Neural cell (in vitro differentiated cells): ENCODE measurements at regions not wholly inside any gene's neighbourhood (a gene's known extent, or its start where the extent isn't known, plus 50 kb on each side); places are given as distances from the start of the nearest gene placed in this dataset.
"Not testable (repeated sequence)": the region's sequence is repeated elsewhere in the genome, so short reads cannot be mapped to it uniquely, and the experiment has no call there.

Experiments used
- CTCF ChIP-seq: fragments of 450-650 bp; IDR thresholded peaks from 2 replicates; pipeline ENCODE4 v1.5.1; 2014; ENCODE audit warnings: antibody characterized with exemption, mild to moderate bottlenecking, moderate library complexity; ENCODE audit not compliant: poor library complexity, severe bottlenecking
- POLR2AphosphoS5 ChIP-seq: IDR thresholded peaks from 2 replicates; pipeline ENCODE4 v1.6.1; 2012
- RAD21 ChIP-seq: fragments of 450-650 bp; conservative IDR thresholded peaks from 2 replicates; pipeline ENCODE4 v1.6.1; 2014; ENCODE audit warnings: antibody characterized with exemption, mild to moderate bottlenecking, moderate library complexity
- REST ChIP-seq: IDR thresholded peaks from 2 replicates; pipeline ENCODE4 v1.6.1; 2012; ENCODE audit warnings: borderline replicate concordance
- TAF1 ChIP-seq: IDR thresholded peaks from 2 replicates; pipeline ENCODE4 v1.6.1; 2012; ENCODE audit warnings: low read depth

- not testable (repeated sequence) for TF ChIP-seq RAD21, CTCF, POLR2AphosphoS5, REST, TAF1
These were observed 178.1 kb upstream of the TUBA3C start for GRCh38 chr13:19359697-19360096.
